Left forelimb (tissue), 1 donor: ENCODE measurements at regions not wholly inside any gene's neighbourhood (a gene's known extent, or its start where the extent isn't known, plus 50 kb on each side); places are given as distances from the start of the nearest gene placed in this dataset.
"Not testable (repeated sequence)": the region's sequence is repeated elsewhere in the genome, so short reads cannot be mapped to it uniquely, and the experiment has no call there.

ENCODE experiments used
- DNase-seq: peaks from one replicate; pipeline ENCODE4 v3.0.0-alpha.2; 2018; ENCODE audit warnings: low spot score

DNA sequence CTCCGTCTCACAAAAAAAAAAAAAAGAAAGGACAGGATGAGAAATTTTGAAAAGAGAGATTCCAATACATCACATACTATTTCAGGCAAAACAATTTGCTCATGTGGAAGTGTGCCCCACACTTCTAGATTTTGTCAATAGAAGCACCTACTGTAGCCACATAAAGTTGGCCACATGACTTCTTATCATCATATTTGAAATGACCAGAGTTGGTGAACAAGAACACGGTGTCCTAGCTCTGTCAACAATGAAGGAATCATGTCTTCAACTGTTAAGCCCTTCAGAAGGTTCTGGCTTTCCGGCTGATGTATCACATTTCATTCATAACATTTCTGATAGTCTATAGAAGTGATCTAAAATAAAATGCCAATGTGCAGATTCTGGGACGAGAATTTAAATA lies 534.5 kb downstream of the TMEM114 start:
- DNase-seq: no peak

DNA sequence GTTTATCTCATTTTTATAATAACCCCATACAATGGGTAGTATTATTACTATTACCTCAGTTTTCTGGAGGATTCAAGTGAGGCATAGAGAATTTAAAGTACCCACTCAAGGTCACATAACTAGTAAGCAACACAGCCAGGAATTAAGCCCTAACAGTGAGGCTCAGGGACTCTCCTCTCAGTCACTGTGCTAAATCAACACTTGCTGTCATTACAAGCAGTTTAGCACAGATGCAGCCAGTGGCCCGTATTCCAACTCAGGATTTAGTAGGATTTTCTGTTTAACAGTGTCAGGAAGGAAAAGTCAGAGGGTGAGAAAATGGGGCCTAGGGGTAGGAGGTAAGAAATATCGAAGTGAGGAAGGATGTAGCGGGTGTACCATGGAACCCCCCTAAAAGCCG lies 536.9 kb downstream of the TMEM114 start:
- DNase-seq: no peak

DNA sequence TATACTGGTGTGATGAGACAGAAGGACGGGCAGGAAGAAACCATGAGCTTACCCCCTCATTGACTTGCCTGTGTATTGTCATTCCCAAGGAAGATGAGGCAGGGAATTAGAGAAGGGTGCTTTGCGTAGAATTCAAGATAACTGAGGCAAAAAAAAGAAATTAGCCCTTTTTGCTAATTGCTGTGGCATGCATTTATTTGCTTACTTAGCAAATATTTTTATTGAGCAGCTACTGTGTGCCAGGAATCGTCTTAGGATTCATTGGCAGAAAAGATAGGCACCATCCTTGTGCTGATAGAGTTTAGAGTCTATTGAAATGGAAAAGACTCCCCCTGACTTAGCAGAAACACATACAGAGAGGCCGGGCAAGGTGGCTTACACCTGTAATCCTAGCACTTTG lies 541.9 kb downstream of the TMEM114 start:
- DNase-seq: no peak

DNA sequence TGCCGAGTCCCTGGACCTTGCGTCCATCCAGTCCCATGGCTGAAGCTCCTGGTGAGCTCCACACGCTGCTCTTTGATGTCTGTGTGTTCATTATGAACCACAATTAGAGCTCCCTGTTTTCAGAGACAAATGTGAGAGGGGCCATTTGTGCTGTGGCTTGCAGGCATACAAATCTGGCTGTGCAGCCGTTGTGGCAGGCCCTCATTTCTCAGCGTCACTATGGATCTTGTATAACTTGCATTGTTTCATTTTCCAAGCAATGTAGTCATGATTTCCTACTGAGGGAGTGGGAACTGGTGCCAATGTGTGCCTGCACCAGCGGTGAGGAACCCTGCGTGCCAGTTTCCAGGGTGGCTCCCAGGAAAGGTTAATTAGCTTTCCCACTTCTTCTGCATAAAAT lies 542.6 kb downstream of the TMEM114 start:
- no peak for DNase-seq

DNA sequence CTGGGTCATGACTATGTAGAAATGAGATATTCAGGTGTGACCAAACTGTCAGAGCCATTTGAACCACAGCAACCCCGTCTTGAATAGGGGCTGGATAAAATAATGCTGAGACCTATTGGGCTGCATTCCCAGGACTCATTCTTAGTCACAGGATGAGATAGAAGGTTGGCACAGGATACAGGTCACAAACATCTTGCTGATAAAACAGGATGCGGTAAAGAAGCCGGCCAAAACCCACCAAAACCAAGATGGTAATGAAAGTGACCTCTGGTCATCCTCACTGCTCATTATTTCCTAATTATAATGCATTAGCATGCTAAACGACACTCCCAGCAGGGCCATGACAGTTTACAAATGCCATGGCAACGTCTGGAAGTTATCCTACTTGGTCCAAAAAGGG lies 545.5 kb downstream of the TMEM114 start:
- DNase-seq: no peak

DNA sequence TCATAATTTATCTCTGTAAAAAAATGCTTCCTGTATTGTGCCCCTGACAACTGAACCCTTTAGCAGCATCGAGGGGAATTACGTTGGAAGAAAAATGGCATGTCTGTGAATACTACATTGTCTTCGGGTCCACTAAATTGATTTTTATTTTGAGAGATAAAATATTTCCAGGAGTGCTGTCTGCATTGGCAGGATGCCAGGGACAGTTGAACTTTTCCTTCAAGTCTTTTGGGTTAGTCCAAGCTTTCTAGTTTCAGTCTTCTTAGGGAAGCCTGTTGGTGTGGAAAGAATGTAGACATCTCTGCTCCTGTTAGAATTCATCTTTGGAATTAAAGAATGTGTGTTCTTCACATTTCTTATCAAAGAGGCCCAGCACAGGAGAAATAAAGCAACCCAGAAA lies 557.9 kb downstream of the TMEM114 start:
- no peak for DNase-seq

DNA sequence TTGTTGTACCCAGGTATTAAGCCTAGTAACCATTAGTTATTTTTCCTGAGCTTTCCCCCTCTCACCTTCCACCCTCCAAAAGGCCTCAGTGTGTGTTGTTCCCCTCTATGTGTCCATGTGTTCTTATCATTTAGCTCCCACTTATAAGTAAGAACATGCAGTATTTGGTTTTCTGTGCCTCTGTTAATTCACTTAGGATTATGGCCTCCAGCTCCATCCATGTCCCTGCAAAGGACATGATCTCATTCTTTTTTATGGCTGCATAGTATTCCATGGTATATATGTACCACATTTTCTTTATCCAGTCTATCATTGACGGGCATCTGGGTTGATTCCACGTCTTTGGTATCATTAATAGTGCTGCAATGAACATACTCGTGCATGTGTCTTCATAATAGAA lies 560.3 kb downstream of the TMEM114 start:
- not testable (repeated sequence) for DNase-seq

DNA sequence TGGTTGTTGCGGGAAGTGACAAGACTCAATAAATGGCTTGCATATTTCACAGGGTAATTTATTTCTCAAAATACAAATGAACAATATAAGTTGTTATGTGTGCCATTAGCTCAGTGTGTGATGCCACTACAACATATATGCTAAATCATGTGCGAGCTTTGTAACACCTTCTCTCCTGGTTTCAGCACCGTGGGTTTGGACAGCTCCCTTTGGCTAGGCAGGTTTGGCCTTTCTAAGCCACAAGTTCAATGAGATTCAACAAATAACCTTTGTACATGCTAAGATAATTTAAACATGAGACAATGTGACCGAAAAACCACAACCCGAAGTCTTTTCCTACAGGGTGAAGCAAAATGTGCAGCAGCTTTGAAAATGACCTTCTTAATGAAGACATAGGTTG lies 563.9 kb downstream of the TMEM114 start:
- DNase-seq: no peak

DNA sequence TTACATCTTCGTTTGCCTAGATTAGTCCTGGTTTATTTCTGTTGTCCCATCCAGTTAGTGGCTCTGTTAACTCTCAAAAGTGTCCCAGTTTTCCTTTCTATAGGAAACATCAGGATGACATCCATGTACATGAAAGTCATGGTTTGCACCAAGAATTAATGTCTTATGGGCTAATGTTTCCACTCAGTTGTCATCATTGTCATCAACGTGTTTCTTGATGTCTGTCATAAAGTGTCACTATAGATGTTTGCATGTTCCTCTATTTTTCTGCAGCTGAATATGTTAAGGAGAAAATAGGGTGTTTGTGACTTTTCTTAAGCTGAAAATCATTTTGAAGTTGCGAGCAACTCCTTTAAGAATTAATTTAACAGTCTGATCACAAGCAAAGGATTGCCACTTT lies 567.0 kb downstream of the TMEM114 start:
- DNase-seq: no peak

DNA sequence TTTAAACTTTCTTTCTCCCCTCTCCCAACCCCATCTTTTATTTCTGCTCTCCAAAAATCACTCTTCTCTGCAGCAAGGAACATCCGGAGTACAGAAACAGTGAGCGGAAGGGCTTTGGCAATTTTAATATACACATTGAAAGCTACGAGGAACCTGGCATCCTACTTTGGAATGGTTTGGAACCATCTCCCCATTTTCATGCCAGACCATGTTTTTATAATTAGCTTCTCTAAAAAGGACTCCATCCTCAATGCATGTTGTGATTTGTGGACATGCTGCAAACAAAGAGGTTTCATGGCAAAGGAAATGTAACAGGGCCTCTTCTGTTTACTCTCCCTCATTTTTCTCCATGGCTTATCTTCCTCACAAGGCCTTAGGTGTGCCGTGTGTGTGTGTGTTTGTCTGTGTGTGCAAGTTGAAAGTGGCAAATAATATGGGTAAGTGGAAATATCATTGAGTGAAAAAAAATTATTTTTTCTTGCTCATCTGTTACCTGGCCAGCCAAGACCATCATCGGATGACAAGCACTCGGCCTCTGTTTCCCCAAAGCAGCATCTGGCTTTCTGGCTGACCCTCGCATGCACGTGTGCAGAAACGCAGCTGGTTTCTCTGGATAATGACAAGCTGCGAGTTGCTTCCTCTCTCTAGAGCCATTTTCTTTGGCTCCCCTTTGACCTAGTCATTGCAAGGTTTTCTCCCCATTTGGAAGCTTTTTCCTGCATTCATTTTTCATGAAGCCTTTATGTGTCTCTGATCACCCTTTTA lies 585.0 kb downstream of the TMEM114 start:
- peak; percentile 67 for DNase-seq

DNA sequence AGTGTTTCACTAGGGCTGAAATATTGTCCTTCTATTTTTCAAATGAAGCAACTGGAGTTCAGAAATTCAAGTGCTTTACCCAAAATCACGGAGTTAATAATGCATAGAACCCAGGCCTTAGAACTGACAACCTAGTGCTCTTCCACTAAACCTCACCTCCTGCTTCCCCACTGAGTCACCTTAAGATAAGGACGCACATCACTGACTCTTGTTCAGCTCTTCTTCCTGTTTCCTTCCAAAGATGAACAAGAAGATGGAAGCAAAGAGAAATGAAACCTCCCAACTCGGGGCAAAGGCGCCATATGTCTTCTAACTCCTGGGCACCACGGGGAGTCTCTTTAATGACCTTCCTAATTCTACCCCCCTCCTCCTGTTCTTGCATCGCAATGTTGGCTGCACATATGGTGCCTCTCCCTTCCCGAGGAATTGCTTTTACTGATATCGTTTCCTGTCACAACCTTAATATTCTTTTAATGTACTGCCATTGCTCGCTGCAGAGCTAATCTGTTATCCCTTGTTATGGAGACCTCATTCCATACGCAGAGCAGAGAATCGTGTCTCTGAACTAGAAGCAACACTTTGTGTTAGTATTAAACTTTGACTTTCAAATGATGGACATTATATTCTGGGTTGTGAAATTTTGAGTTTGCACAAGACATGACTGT lies 591.4 kb downstream of the TMEM114 start:
- DNase-seq: no peak

DNA sequence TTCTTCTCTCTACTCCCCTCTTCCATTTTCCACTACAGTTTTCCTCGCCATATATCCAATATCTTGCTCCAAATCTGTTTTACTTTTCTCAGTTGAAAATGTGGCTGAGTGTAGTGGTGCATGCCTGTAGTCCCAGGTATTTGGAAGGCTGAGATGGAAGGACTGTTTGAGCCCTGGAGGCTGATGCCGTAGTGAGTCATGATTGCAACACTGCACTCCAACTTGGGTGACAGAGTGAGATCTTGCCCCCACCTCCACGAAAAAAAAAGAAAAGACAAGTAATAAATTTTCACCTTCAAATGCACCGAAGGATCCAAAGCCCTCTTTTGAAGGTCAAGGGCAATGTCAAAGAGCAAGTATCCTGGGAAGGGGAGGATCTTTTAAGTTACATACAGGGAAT lies 592.3 kb downstream of the TMEM114 start:
- no peak for DNase-seq

DNA sequence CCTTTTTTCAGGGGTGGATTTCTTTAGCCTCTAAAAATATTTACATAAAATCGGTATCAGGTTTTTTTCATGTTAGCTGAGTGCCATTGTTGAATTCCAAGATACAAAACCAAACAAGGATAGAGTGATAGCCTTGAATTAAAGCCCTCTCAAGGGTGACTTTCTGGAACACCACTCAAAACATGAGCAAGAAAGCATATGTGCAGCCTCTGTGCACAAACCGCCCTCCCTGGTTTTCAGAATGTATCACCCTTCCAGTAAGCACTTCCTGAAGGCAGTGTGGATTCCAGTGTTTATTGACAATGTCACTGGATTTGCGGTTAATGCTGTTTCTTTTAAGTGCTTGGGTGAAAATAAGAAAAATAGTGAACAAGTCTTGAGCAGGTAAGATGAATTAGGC lies 597.7 kb downstream of the TMEM114 start:
- no peak for DNase-seq

DNA sequence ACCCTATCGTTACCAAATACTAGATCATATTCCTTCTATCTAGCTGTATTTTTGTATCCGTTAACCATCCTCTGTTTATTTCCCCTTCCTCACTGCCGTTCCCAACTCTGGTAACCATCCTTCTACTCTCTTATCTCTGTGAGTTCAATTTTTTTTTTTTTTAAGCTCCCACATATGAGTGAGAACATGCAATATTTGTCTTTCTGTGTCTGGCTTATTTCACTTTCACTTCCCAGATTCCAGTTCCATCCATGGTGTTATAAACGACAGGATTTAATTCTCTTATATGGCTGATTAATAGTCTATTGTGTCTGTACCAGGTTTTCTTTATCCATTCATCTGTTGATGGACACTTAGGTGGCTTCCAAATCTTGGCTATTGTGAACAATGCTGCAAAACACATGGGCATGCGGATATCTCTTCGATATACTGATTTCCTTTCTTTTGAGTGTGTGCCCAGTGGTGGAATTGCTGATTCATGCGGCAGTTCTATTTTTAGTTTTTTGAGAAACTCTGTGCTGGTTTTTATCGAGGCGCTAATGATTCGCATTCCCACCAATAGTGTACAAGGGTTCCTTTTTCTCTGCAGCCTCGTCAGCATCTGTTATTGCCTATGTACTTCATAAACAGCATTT lies 599.6 kb downstream of the TMEM114 start:
- DNase-seq: no peak

DNA sequence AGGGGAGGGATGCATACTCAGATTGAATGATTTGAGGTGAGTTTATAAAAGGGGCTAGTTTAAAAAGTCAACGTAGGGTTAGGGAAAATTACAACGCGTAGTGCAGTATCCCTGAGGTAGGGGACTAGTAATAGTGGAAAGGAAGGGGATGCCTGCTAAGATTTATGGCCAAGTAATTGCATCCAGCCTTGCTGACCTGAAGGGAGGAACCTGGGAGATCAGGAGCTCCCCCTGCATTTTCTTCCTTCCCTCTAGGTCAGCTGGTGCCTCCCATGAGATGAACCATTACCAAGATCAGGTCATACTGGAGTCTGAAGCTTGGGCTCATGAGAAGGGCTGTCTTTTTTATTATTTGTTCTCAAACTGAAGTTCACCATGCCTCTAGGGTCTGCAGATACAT lies 606.6 kb downstream of the TMEM114 start:
- DNase-seq: no peak

DNA sequence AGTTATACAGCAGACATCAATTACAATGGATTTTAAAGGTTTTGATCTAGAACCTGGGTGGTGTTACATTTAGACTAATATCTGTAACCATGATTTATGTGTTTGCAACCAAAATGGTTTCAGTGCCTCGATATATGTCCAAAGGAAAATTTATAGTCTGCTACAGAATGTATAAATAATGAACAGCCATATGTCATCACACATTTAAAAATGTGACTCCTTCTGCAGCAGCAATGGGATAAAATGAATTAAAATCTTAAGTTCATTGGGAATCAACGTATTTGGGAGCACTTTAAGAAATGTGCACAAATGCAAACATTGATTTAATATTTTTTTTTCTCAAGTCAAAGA lies 610.2 kb downstream of the TMEM114 start:
- DNase-seq: no peak

DNA sequence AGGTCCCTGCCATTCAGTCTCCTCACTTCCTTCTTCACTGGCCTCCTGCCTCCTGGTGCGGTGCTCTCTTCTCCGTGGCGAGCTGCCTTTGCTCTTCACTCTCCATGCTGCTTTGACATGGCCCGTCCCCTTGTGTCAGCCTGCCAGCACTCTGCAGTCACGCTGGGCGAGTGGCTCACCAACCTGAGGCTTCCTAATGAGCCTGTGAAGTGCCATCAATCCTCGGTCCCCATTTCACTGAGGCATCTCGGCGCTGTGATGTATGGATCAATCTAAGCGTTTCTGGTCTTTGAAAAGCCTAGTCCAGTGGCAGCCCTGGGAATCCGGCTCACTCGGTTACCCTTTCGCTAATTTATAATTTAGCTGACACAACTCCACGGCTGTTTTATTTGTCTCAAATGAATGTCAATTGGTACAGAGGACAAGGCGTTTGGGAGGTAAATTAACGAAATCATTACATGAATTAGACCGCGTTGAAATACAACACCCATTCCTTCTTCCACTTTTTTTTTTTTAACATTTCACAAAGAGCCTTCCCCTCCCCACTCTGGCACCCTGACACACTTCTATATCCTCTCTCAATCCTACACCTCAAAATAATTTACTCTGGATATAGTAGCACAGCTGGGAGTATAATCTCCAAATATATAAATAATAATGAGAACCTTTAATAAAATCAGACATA lies 610.7 kb downstream of the TMEM114 start:
- no peak for DNase-seq

DNA sequence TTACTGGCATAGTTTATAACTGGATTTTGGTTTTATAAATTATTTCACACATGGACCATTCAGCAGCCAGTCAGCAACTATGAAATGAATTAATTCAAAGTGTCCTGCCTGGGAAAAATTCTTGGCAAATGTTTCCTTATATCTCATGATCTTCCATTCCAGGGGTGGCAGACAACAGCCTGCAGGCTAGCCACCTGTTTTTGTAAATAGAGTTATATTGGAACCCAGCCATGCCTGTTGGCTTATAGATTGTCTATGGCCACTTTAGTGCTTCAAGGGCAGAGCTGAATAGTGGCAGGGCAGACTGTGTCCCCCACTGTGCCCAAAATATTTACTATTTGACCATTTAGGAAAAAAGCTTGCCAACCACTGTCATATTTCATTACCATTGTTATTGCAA lies 613.7 kb downstream of the TMEM114 start:
- no peak for DNase-seq

DNA sequence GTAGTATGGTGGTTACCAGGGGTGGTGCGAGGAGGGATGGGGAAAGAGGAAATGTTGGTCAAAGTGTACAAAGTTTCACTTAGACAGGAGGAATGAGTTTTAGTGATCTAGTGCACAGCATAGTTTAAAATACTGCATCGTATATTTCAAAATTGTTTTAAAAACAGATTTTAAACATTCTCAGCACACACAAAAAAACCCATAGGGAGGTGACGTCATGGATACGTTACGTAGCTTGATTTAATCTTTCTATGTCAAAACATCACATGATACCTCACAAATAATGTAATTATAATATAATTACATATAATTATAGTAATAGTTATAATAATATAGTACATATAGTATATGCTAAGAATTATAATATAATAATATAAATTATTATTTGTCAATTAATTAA lies 614.2 kb downstream of the TMEM114 start:
- no peak for DNase-seq

DNA sequence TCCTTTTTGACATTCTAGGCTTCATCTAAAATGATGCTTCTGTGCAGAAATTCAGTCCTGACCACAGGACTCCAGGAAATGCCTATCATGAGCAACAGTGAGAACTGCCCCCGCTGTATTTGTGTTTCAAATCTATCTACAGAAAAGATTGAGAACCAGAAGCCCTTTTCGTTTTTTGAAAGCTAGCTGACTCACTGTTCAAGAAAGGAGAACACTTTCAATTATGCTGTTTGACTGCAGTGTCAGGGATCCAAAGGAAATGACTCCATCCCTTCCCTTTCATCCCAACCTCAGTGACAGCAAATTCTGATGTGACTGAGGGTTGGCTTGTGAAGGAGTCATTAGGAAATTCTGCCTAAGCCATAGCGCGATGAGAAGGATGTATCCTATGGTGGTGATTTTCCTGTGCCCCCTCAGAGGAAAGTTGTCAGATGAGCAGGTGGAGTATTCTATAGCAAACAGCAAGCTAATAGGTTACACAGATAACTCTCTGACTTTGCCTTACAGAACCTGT lies 622.3 kb downstream of the TMEM114 start:
- DNase-seq: no peak

DNA sequence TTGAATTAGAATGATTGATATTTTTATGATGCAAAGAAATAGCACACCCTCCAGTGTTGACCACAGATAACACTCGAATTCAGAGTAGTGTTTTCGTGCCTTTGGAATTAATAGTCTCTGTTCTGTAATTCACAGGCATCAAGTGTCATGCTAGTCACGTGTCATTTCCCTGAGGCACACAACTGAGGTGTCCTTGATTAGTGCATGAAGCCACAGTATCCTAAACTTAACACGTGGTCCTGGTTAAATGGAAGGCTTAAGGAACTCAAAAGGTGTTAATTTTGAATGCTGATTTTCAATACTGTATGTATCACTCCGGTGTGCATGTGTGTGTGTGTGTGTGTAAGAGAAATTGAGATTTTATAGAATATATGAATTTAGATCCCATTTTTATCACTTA lies 625.6 kb downstream of the TMEM114 start:
- DNase-seq: no peak

DNA sequence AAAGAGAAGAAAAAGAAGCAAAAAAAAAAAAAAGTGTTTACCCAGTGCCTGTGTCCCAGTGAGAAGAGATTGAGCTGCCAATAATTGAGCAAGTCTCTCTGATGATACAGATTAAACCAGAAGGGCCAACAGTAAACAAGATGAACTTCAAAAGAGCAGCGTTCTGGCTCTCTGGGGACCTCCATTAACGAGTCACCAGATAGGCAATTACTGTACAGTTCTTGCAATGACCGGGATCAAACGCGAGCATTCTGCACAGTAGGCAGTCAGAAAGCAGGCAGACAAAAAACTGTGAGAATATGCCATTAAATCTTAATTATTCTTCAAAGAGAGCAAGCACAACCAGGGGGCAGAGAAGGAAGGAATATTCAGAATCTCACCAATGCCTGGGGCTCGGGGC lies 626.1 kb downstream of the TMEM114 start:
- no peak for DNase-seq
